GM23338 (cell line): ENCODE measurements at regions not wholly inside any gene's neighbourhood (a gene's known extent, or its start where the extent isn't known, plus 50 kb on each side); places are given as distances from the start of the nearest gene placed in this dataset.

Experiments used
- ATAC-seq: fragments of 200-7000 bp; cut with Tn5 transposase; 3 replicates; pipeline ENCODE4 v1.9.1; 2020
- DNase-seq: peaks from one replicate; pipeline ENCODE4 v3.0.0-alpha.2; 2015; ENCODE audit warnings: low spot score
- H2AFZ ChIP-seq: fragments of 200-600 bp; sonication (generic); 2 replicates; pipeline ENCODE4 v1.8.0; 2016; ENCODE audit warnings: antibody characterized with exemption, mild to moderate bottlenecking, moderate library complexity
- H3F3A ChIP-seq: fragments of 200-600 bp; sonication (generic); replicated peaks from 2 replicates; pipeline ENCODE4 v1.8.0; 2017; ENCODE audit warnings: antibody characterized with exemption, mixed run types, low read depth
- H3K27ac ChIP-seq: fragments of 200-600 bp; sonication (generic); 2 replicates; pipeline ENCODE4 v1.6.1; 2016; ENCODE audit warnings: low read depth
- H3K27me3 ChIP-seq: fragments of 200-600 bp; sonication (generic); 2 replicates; pipeline ENCODE4 v1.8.0; 2016; ENCODE audit warnings: mild to moderate bottlenecking, mixed run types, moderate library complexity; ENCODE audit not compliant: insufficient read depth
- H3K36me3 ChIP-seq: fragments of 200-600 bp; sonication (generic); 2 replicates; pipeline ENCODE4 v1.8.0; 2016; ENCODE audit warnings: mild to moderate bottlenecking; ENCODE audit not compliant: insufficient read depth
- H3K4me1 ChIP-seq: fragments of 200-600 bp; sonication (generic); 2 replicates; pipeline ENCODE4 v1.8.0; 2016; ENCODE audit warnings: mild to moderate bottlenecking, moderate library complexity; ENCODE audit not compliant: insufficient read depth
- H3K4me2 ChIP-seq: fragments of 200-600 bp; sonication (generic); 2 replicates; pipeline ENCODE4 v1.7.1; 2017; ENCODE audit warnings: mixed run types
- H3K4me3 ChIP-seq: fragments of 200-600 bp; sonication (generic); 2 replicates; pipeline ENCODE4 v1.6.1; 2016; ENCODE audit warnings: mixed run types
- H3K79me2 ChIP-seq: fragments of 200-600 bp; sonication (generic); replicated peaks from 2 replicates; pipeline ENCODE4 v1.8.0; 2017; ENCODE audit warnings: mild to moderate bottlenecking; ENCODE audit not compliant: insufficient read depth
- H3K9me2 ChIP-seq: fragments of 200-600 bp; sonication (generic); 2 replicates; pipeline ENCODE4 v1.8.0; 2017; ENCODE audit not compliant: insufficient read depth
- H4K20me1 ChIP-seq: fragments of 200-600 bp; sonication (generic); replicated peaks from 2 replicates; pipeline ENCODE4 v1.8.0; 2017; ENCODE audit warnings: mild to moderate bottlenecking; ENCODE audit not compliant: insufficient read depth
- H3K27ac Mint-ChIP-seq: 2 replicates; pipeline ENCODE4 v1.8.0; 2020; ENCODE audit warnings: inconsistent platforms, mild to moderate bottlenecking, moderate library complexity, mixed read lengths
- H3K27me3 Mint-ChIP-seq: 3 replicates; pipeline ENCODE4 v1.8.0; 2022; ENCODE audit warnings: low read depth, mild to moderate bottlenecking, moderate library complexity, mixed read lengths, inconsistent platforms; ENCODE audit not compliant: insufficient read depth, poor library complexity
- H3K36me3 Mint-ChIP-seq: 3 replicates; pipeline ENCODE4 v1.8.0; 2021; ENCODE audit warnings: low read depth, mild to moderate bottlenecking, inconsistent platforms, moderate library complexity, mixed read lengths
- H3K4me1 Mint-ChIP-seq: 3 replicates; pipeline ENCODE4 v1.8.0; 2020; ENCODE audit warnings: mild to moderate bottlenecking, inconsistent platforms, mixed read lengths
- H3K4me3 Mint-ChIP-seq: 3 replicates; pipeline ENCODE4 v1.8.0; 2021; ENCODE audit warnings: moderate library complexity, mild to moderate bottlenecking, inconsistent platforms, mixed read lengths
- H3K9me3 Mint-ChIP-seq: 3 replicates; pipeline ENCODE4 v1.8.0; 2020; ENCODE audit warnings: moderate library complexity, mild to moderate bottlenecking, inconsistent platforms, mixed read lengths
- CREB1 ChIP-seq: fragments of 250-450 bp; sonication (Bioruptor Pico); IDR thresholded peaks from 2 replicates; pipeline ENCODE4 v1.5.0; 2020; ENCODE audit warnings: low read depth, mild to moderate bottlenecking, moderate library complexity
- EZH2 ChIP-seq: fragments of 200-600 bp; sonication (generic); IDR thresholded peaks from one replicate; pipeline ENCODE4 v1.8.0; 2017; ENCODE audit warnings: antibody characterized with exemption, mild to moderate bottlenecking, low read depth; ENCODE audit not compliant: unreplicated experiment
- EZH2phosphoT487 ChIP-seq: fragments of 200-600 bp; sonication (generic); IDR thresholded peaks from one replicate; pipeline ENCODE4 v1.8.1; 2018; ENCODE audit warnings: antibody characterized with exemption; ENCODE audit not compliant: unreplicated experiment
- JUNB ChIP-seq: IDR thresholded peaks from one replicate; pipeline ENCODE4 v1.6.1; 2016; ENCODE audit warnings: antibody characterized with exemption; ENCODE audit not compliant: unreplicated experiment
- POLR2AphosphoS5 ChIP-seq: IDR thresholded peaks from 2 replicates; pipeline ENCODE4 v1.6.1; 2016; ENCODE audit warnings: antibody characterized with exemption, low read depth
- ZNF114 ChIP-seq: fragments of 250-450 bp; sonication (Bioruptor Pico); IDR thresholded peaks from 2 replicates; pipeline ENCODE4 v1.5.0; 2020; ENCODE audit warnings: mild to moderate bottlenecking, moderate library complexity
- ZNF331 ChIP-seq: fragments of 250-450 bp; sonication (Bioruptor Pico); IDR thresholded peaks from 2 replicates; pipeline ENCODE4 v1.5.0; 2020; ENCODE audit warnings: low read depth, mild to moderate bottlenecking, moderate library complexity
- TF ChIP-seq, protein P1 (sequence below): IDR thresholded peaks from 2 replicates; pipeline ENCODE4 v1.6.1; 2016; ENCODE audit warnings: antibody characterized with exemption
- TF ChIP-seq, protein P2 (sequence below): fragments of 250-450 bp; sonication (Bioruptor Pico); IDR thresholded peaks from 2 replicates; pipeline ENCODE4 v1.5.0; 2020; ENCODE audit warnings: mild to moderate bottlenecking, moderate library complexity
- TF ChIP-seq, protein P3 (sequence below), 2 experiments: fragments of 200-600 bp in 1 of 2; sonication (generic) in 1 of 2; conservative IDR thresholded peaks; 2 replicates each; pipeline versions ENCODE4 v1.5.1 to v1.6.1; 2016 to 2017; ENCODE audit warnings: antibody characterized with exemption in 2 of 2, low read depth in 2 of 2, mild to moderate bottlenecking in 2 of 2, moderate library complexity in 1 of 2
- TF ChIP-seq, protein P4 (sequence below): IDR thresholded peaks from one replicate; pipeline ENCODE4 v1.6.1; 2018; ENCODE audit warnings: antibody characterized with exemption; ENCODE audit not compliant: unreplicated experiment

DNA sequence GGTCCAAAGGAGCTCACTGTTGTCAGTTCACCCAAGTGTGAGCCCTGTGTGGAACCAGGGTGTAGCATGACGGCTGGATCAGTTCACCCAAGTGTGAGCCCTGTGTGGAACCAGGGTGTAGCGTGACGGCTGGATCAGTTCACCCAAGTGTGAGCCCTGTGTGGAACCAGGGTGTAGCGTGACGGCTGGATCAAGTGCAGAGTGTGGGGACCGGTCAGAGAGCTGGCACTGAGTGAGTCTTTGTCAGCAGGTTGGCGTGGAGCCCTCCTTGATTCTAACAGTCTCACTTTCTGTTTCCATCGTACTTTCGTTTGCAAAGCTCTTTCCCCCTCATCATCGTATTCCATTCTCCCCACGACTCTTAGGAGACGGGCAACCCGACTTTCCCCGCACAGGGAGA, 57.9 kb upstream of the DLG1 start:
- Mint-ChIP-seq H3K4me3 (no peak overlapping the region), H3K36me3 (peaks cover 24% of the 10 kb centered on the region), H3K4me1 (peaks cover 19% of the 10 kb centered on the region), H3K9me3 (peaks cover 29% of the 10 kb centered on the region), H3K27ac (no peak overlapping the region), H3K27me3 (peaks cover 10% of the 10 kb centered on the region)
- Histone ChIP-seq H4K20me1 (no peaks in the 10 kb centered on the region), H3K36me3 (peaks cover 11% of the 10 kb centered on the region; the same call in 1 of the 2 replicates), H3K9me2 (no peaks in the 10 kb centered on the region), H3K79me2 (no peaks in the 10 kb centered on the region), H3K27ac (no peak overlapping the region), H3K4me2 (no peak overlapping the region), H3K27me3 (no peaks in the 10 kb centered on the region), H3K4me3 (no peak overlapping the region), H3F3A (no peaks in the 10 kb centered on the region), H3K4me1 (no peaks in the 10 kb centered on the region; the same call in 1 of the 2 replicates), H2AFZ (no peak overlapping the region)
- TF ChIP-seq, protein P1, sequence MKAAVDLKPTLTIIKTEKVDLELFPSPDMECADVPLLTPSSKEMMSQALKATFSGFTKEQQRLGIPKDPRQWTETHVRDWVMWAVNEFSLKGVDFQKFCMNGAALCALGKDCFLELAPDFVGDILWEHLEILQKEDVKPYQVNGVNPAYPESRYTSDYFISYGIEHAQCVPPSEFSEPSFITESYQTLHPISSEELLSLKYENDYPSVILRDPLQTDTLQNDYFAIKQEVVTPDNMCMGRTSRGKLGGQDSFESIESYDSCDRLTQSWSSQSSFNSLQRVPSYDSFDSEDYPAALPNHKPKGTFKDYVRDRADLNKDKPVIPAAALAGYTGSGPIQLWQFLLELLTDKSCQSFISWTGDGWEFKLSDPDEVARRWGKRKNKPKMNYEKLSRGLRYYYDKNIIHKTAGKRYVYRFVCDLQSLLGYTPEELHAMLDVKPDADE: no peak
- TF ChIP-seq JUNB: no peak
- TF ChIP-seq ZNF331 (CRISPR knock-in tag): no peak
- TF ChIP-seq EZH2: no peak
- TF ChIP-seq POLR2AphosphoS5: no peak
- TF ChIP-seq ZNF114 (CRISPR knock-in tag): no peak
- TF ChIP-seq, protein P2, sequence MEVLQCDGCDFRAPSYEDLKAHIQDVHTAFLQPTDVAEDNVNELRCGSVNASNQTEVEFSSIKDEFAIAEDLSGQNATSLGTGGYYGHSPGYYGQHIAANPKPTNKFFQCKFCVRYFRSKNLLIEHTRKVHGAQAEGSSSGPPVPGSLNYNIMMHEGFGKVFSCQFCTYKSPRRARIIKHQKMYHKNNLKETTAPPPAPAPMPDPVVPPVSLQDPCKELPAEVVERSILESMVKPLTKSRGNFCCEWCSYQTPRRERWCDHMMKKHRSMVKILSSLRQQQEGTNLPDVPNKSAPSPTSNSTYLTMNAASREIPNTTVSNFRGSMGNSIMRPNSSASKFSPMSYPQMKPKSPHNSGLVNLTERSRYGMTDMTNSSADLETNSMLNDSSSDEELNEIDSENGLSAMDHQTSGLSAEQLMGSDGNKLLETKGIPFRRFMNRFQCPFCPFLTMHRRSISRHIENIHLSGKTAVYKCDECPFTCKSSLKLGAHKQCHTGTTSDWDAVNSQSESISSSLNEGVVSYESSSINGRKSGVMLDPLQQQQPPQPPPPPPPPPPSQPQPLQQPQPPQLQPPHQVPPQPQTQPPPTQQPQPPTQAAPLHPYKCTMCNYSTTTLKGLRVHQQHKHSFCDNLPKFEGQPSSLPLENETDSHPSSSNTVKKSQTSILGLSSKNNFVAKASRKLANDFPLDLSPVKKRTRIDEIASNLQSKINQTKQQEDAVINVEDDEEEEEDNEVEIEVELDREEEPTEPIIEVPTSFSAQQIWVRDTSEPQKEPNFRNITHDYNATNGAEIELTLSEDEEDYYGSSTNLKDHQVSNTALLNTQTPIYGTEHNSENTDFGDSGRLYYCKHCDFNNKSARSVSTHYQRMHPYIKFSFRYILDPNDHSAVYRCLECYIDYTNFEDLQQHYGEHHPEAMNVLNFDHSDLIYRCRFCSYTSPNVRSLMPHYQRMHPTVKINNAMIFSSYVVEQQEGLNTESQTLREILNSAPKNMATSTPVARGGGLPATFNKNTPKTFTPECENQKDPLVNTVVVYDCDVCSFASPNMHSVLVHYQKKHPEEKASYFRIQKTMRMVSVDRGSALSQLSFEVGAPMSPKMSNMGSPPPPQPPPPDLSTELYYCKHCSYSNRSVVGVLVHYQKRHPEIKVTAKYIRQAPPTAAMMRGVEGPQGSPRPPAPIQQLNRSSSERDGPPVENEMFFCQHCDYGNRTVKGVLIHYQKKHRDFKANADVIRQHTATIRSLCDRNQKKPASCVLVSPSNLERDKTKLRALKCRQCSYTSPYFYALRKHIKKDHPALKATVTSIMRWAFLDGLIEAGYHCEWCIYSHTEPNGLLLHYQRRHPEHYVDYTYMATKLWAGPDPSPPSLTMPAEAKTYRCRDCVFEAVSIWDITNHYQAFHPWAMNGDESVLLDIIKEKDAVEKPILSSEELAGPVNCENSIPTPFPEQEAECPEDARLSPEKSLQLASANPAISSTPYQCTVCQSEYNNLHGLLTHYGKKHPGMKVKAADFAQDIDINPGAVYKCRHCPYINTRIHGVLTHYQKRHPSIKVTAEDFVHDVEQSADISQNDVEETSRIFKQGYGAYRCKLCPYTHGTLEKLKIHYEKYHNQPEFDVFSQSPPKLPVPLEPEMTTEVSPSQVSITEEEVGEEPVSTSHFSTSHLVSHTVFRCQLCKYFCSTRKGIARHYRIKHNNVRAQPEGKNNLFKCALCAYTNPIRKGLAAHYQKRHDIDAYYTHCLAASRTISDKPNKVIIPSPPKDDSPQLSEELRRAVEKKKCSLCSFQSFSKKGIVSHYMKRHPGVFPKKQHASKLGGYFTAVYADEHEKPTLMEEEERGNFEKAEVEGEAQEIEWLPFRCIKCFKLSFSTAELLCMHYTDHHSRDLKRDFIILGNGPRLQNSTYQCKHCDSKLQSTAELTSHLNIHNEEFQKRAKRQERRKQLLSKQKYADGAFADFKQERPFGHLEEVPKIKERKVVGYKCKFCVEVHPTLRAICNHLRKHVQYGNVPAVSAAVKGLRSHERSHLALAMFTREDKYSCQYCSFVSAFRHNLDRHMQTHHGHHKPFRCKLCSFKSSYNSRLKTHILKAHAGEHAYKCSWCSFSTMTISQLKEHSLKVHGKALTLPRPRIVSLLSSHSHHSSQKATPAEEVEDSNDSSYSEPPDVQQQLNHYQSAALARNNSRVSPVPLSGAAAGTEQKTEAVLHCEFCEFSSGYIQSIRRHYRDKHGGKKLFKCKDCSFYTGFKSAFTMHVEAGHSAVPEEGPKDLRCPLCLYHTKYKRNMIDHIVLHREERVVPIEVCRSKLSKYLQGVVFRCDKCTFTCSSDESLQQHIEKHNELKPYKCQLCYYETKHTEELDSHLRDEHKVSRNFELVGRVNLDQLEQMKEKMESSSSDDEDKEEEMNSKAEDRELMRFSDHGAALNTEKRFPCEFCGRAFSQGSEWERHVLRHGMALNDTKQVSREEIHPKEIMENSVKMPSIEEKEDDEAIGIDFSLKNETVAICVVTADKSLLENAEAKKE (CRISPR knock-in tag): no peak
- TF ChIP-seq, protein P3, sequence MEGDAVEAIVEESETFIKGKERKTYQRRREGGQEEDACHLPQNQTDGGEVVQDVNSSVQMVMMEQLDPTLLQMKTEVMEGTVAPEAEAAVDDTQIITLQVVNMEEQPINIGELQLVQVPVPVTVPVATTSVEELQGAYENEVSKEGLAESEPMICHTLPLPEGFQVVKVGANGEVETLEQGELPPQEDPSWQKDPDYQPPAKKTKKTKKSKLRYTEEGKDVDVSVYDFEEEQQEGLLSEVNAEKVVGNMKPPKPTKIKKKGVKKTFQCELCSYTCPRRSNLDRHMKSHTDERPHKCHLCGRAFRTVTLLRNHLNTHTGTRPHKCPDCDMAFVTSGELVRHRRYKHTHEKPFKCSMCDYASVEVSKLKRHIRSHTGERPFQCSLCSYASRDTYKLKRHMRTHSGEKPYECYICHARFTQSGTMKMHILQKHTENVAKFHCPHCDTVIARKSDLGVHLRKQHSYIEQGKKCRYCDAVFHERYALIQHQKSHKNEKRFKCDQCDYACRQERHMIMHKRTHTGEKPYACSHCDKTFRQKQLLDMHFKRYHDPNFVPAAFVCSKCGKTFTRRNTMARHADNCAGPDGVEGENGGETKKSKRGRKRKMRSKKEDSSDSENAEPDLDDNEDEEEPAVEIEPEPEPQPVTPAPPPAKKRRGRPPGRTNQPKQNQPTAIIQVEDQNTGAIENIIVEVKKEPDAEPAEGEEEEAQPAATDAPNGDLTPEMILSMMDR (conservative IDR thresholded peaks at IDR 0.05; ENCODE audit: low read depth in 2 of 2): no peak
- TF ChIP-seq EZH2phosphoT487: no peak
- no peak for TF ChIP-seq CREB1 (CRISPR knock-in tag)
- TF ChIP-seq, protein P4, sequence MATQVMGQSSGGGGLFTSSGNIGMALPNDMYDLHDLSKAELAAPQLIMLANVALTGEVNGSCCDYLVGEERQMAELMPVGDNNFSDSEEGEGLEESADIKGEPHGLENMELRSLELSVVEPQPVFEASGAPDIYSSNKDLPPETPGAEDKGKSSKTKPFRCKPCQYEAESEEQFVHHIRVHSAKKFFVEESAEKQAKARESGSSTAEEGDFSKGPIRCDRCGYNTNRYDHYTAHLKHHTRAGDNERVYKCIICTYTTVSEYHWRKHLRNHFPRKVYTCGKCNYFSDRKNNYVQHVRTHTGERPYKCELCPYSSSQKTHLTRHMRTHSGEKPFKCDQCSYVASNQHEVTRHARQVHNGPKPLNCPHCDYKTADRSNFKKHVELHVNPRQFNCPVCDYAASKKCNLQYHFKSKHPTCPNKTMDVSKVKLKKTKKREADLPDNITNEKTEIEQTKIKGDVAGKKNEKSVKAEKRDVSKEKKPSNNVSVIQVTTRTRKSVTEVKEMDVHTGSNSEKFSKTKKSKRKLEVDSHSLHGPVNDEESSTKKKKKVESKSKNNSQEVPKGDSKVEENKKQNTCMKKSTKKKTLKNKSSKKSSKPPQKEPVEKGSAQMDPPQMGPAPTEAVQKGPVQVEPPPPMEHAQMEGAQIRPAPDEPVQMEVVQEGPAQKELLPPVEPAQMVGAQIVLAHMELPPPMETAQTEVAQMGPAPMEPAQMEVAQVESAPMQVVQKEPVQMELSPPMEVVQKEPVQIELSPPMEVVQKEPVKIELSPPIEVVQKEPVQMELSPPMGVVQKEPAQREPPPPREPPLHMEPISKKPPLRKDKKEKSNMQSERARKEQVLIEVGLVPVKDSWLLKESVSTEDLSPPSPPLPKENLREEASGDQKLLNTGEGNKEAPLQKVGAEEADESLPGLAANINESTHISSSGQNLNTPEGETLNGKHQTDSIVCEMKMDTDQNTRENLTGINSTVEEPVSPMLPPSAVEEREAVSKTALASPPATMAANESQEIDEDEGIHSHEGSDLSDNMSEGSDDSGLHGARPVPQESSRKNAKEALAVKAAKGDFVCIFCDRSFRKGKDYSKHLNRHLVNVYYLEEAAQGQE: no peak
- no peak for DNase-seq
- ATAC-seq: no peak
